Stimulated activated CD4-positive, alpha-beta T cell treated with anti-CD3 and anti-CD28 coated beads, Interleukin-2, amount 100 ng/mL, for 24 hours (primary cell): ENCODE measurements at regions not wholly inside any gene's neighbourhood (a gene's known extent, or its start where the extent isn't known, plus 50 kb on each side); places are given as distances from the start of the nearest gene placed in this dataset.
A peak's percentile ranks its signal among the peaks of the same experiment; 100 is the strongest.

ENCODE experiments used
- DNase-seq, 2 donors: peaks; one replicate each; pipeline ENCODE4 v3.0.0-alpha.2; 2020

GRCh38 chr5:174414315-174414710 is 310.1 kb upstream of the MSX2 start:
- no peak for DNase-seq

- no peak for DNase-seq
Observed at GRCh38 chr5:174418809-174419539, 305.4 kb upstream of the MSX2 start.

GRCh38 chr5:174419540-174420132 is 304.7 kb upstream of the MSX2 start:
- DNase-seq: peak; percentile 81 to 89

- no peak for DNase-seq
Observed at GRCh38 chr5:174420651-174421407, 303.6 kb upstream of the MSX2 start.

GRCh38 chr5:174421408-174421805 is 303.0 kb upstream of the MSX2 start:
- no peak for DNase-seq

GRCh38 chr5:174423558-174423957 is 300.8 kb upstream of the MSX2 start:
- no peak for DNase-seq

- DNase-seq: no peak
Observed at GRCh38 chr5:174424219-174425053, 299.9 kb upstream of the MSX2 start.

GRCh38 chr5:174425271-174425963 is 299.0 kb upstream of the MSX2 start:
- DNase-seq: no peak

GRCh38 chr5:174425964-174426290 is 298.5 kb upstream of the MSX2 start:
- no peak for DNase-seq

GRCh38 chr5:174426388-174426787 is 298.0 kb upstream of the MSX2 start:
- DNase-seq: no peak

- DNase-seq: no peak
Observed at GRCh38 chr5:174426851-174427250, 297.5 kb upstream of the MSX2 start.

GRCh38 chr5:174427304-174427703 is 297.1 kb upstream of the MSX2 start:
- no peak for DNase-seq

- no peak for DNase-seq
Observed at GRCh38 chr5:174428895-174429294, 295.5 kb upstream of the MSX2 start.

GRCh38 chr5:174430940-174431339 is 293.4 kb upstream of the MSX2 start:
- no peak for DNase-seq

- no peak for DNase-seq
Observed at GRCh38 chr5:174431504-174431903, 292.9 kb upstream of the MSX2 start.

GRCh38 chr5:174433098-174433497 is 291.3 kb upstream of the MSX2 start:
- no peak for DNase-seq

- DNase-seq: no peak
Observed at GRCh38 chr5:174436750-174437149, 287.6 kb upstream of the MSX2 start.

- DNase-seq: no peak
Observed at GRCh38 chr5:174444479-174445188, 279.7 kb upstream of the MSX2 start.

- DNase-seq: no peak
Observed at GRCh38 chr5:174446446-174446845, 277.9 kb upstream of the MSX2 start.

GRCh38 chr5:174446988-174447387 is 277.4 kb upstream of the MSX2 start:
- DNase-seq: no peak

GRCh38 chr5:174448041-174448440 is 276.3 kb upstream of the MSX2 start:
- DNase-seq: no peak

- DNase-seq: no peak
Observed at GRCh38 chr5:174448662-174449061, 275.7 kb upstream of the MSX2 start.
